GM04503 (cell line): ENCODE measurements at regions not wholly inside any gene's neighbourhood (a gene's known extent, or its start where the extent isn't known, plus 50 kb on each side); places are given as distances from the start of the nearest gene placed in this dataset.
"Not testable (repeated sequence)": the region's sequence is repeated elsewhere in the genome, so short reads cannot be mapped to it uniquely, and the experiment has no call there.

Experiments used
- DNase-seq: peaks from one replicate; pipeline ENCODE4 v3.0.0-alpha.2; 2012; ENCODE audit warnings: low read depth

- no peak for DNase-seq
Measured at GRCh38 chr16:48105976-48106375, 49.8 kb downstream of the ABCC12 start.

GRCh38 chr16:48105456-48105855, 50.3 kb downstream of the ABCC12 start:
- DNase-seq, result no peak

- DNase-seq, result no peak
Measured at GRCh38 chr16:48103591-48103990, 52.2 kb downstream of the ABCC12 start.

GRCh38 chr16:48102083-48103008, 53.4 kb downstream of the ABCC12 start:
- no peak for DNase-seq

- DNase-seq, result no peak
Measured at GRCh38 chr16:48101069-48101674, 54.6 kb downstream of the ABCC12 start.

GRCh38 chr16:48099455-48099854, 56.3 kb downstream of the ABCC12 start:
- DNase-seq, result no peak

- DNase-seq, result no peak
Measured at GRCh38 chr16:48098472-48098871, 57.3 kb downstream of the ABCC12 start.

GRCh38 chr16:48091117-48091516, 64.7 kb downstream of the ABCC12 start:
- no peak for DNase-seq

- DNase-seq, result no peak
Measured at GRCh38 chr16:48089053-48089792, 66.6 kb downstream of the ABCC12 start.

- no peak for DNase-seq
Measured at GRCh38 chr16:48087639-48088038, 68.2 kb downstream of the ABCC12 start.

- no peak for DNase-seq
Measured at GRCh38 chr16:48086422-48086821, 69.4 kb downstream of the ABCC12 start.

- DNase-seq, result no peak
Measured at GRCh38 chr16:48085729-48086128, 70.1 kb downstream of the ABCC12 start.

GRCh38 chr16:48084826-48085225, 71.0 kb downstream of the ABCC12 start:
- no peak for DNase-seq

- DNase-seq, result no peak
Measured at GRCh38 chr16:48082516-48082915, 73.3 kb downstream of the ABCC12 start.

GRCh38 chr16:48081656-48082055, 74.1 kb downstream of the ABCC12 start:
- DNase-seq, result peak; percentile 82

- DNase-seq, result peak; percentile 47
Measured at GRCh38 chr16:48076455-48077012, 79.3 kb downstream of the ABCC12 start.

- peak; percentile 66 for DNase-seq
Measured at GRCh38 chr16:48075398-48075797, 80.4 kb downstream of the ABCC12 start.

- DNase-seq, result no peak
Measured at GRCh38 chr16:48067388-48067787, 88.4 kb downstream of the ABCC12 start.

- DNase-seq, result no peak
Measured at GRCh38 chr16:48064971-48065370, 90.8 kb downstream of the ABCC12 start.

GRCh38 chr16:48062681-48063080, 93.1 kb downstream of the ABCC12 start:
- no peak for DNase-seq

- no peak for DNase-seq
Measured at GRCh38 chr16:48059936-48060335, 95.9 kb downstream of the ABCC12 start.

- DNase-seq, result not testable (repeated sequence)
Measured at GRCh38 chr16:48059190-48059589, 96.6 kb downstream of the ABCC12 start.
